ENCODE measurements at regions not wholly inside any gene's neighbourhood (a gene's known extent, or its start where the extent isn't known, plus 50 kb on each side); places are given as distances from the start of the nearest gene placed in this dataset.
"Not testable (repeated sequence)": the region's sequence is repeated elsewhere in the genome, so short reads cannot be mapped to it uniquely, and the experiment has no call there.

DNA sequence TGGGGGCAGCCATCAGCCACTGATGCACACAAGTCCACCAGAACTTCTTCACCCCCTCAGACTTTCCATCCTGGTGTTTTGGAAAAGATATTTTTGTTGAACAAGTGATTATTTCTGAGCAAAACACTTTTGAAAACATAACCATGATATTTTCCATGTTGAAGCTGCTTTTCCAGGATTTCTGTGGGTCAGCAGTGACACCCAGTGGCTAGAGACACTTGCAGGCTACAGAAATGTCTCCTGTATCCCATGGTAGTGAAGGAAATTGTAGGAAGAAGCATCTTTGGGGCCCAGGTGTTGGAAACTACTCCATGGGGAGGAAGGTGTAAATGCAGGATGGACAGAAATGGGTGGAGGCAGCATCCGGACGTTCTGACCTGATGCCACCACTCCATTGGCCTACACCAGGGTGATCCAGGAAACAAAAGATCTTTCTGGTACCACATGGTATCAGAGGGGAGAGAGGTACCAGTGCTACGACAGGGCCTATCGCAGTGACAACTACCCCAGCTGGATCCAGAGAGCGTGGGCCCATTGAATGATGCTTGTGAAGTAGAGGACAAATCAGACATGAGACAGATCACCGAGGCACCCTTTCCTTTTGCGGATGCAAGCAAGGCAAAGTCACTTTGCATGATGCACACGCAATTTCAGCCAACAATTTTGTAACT lies 111.7 kb upstream of the COBL start:
- H3K9me3 ChIP-seq = no peaks in the 10 kb centered on the region
- ATAC-seq = no peak
- no peaks in the 10 kb centered on the region for H3K36me3 ChIP-seq
- 77 to 79% methylated on average over 8 of the region's 8 CpGs for WGBS, 2 donors
- no peak overlapping the region for H3K27ac ChIP-seq
- peaks cover 0 to 24% (median 6%) of the 10 kb centered on the region in 7 donors for H3K27me3 ChIP-seq
- H3K4me1 ChIP-seq = no peaks in the 10 kb centered on the region
- TF ChIP-seq, protein P1, sequence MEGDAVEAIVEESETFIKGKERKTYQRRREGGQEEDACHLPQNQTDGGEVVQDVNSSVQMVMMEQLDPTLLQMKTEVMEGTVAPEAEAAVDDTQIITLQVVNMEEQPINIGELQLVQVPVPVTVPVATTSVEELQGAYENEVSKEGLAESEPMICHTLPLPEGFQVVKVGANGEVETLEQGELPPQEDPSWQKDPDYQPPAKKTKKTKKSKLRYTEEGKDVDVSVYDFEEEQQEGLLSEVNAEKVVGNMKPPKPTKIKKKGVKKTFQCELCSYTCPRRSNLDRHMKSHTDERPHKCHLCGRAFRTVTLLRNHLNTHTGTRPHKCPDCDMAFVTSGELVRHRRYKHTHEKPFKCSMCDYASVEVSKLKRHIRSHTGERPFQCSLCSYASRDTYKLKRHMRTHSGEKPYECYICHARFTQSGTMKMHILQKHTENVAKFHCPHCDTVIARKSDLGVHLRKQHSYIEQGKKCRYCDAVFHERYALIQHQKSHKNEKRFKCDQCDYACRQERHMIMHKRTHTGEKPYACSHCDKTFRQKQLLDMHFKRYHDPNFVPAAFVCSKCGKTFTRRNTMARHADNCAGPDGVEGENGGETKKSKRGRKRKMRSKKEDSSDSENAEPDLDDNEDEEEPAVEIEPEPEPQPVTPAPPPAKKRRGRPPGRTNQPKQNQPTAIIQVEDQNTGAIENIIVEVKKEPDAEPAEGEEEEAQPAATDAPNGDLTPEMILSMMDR (IDR thresholded peaks at IDR 0.05) = peak in 1 of 9 donors; percentile 20
- intact Hi-C loops (cut with DNase I) = no loop called here
- no peak for DNase-seq
- H3K4me3 ChIP-seq = no peak overlapping the region

DNA sequence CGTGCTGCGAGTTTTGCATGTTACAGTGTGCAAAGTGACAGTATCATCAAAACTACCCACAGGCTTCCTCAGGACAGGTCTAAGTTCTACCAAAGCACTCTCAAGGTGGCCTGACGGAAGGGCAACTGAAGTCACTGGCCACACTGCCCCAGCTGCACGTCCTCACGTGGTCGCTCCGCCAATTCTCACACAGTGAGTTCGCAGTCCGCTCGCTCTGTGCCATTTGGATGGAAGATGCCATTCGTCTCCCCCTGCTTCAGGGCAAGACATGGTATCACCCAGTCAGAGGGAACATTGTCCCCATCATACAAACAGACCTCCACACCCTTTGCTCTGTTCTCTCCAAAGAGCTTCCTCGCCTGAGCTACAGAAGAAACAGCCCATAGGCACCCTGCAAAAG lies 109.6 kb upstream of the COBL start:
- H3K36me3 ChIP-seq = no peaks in the 10 kb centered on the region
- TF ChIP-seq, protein P1 (IDR thresholded peaks at IDR 0.05) = no peak
- no peaks in the 10 kb centered on the region for H3K4me1 ChIP-seq
- 80 to 84% methylated on average over 12 of the region's 12 CpGs for WGBS, 2 donors
- H3K27ac ChIP-seq = no peak overlapping the region
- H3K4me3 ChIP-seq = no peak overlapping the region
- no peaks in the 10 kb centered on the region for H3K9me3 ChIP-seq
- no peak for ATAC-seq
- peaks cover 0 to 21% (median 6%) of the 10 kb centered on the region in 7 donors for H3K27me3 ChIP-seq
- no peak for DNase-seq
- intact Hi-C loops (cut with DNase I) = no loop called here

DNA sequence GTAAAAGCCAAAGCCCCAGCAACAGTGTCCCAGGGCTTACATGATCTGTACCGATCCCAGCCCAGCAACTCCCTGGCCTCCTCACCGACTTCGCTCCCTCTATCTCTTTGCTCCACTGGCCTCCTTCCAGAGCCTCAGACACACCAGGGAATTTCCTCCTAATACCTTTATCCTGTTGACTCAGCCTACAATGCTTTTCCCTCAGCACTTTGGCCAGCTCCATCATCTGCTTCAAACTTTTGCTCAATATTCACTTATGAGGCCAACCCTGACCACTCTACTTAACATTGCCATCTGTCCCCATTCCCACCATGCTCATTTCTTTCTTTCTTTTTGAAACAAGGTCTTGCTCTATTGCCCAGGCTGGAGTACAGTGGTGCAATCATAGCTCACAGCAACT lies 93.3 kb upstream of the COBL start:
- H3K4me3 ChIP-seq; H3K27me3 ChIP-seq; H3K9me3 ChIP-seq; H3K27ac ChIP-seq; DNase-seq; H3K4me1 ChIP-seq; H3K36me3 ChIP-seq; ATAC-seq; intact Hi-C loops (cut with DNase I): not testable (repeated sequence)
- no CpG with 5 or more reads among the region's 3 CpGs for WGBS, 2 donors

DNA sequence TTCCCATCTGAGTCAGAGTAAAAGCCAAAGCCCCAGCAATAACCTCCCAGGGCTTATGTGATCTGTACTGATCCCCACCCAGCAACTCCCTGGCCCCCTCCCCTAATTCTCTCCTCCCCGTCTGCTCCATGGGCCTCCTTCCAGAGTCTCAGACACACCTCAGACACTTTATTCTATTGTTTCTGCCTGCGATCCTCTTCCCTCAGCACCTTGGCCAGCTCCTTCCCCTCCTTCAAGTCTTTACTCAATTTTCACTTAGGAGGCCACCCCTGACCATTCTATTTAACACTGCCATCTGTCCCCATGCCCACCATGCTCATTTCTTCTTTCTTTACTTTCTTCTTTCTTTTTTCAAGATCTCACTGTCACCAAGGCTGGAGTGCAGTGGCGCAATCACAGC lies 81.0 kb upstream of the COBL start:
- H3K36me3 ChIP-seq; ATAC-seq; H3K4me1 ChIP-seq; DNase-seq; H3K4me3 ChIP-seq; H3K27ac ChIP-seq; H3K27me3 ChIP-seq; H3K9me3 ChIP-seq; intact Hi-C loops (cut with DNase I): not testable (repeated sequence)
- 35 to 40% methylated on average over 3 of the region's 3 CpGs for WGBS, 2 donors

DNA sequence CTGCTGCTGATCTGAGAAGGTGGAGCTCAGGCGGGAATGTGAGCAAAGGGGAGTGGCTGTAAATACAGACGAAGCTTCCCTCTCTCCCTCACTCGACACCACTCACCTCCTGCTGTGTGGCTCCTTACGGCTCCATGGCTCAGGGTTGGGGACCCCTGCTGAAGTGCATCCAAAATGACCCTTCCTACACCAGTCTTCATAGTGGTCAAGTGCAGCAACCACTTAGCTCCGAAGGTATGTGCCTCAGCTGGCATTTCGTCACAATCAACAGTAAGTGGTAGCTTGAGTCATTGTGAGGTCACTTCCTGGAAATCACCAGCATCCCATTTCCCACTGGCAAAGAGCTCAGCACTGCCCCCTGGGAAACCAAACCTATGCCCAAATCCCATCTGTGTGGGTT lies 76.4 kb upstream of the COBL start:
- H3K27ac ChIP-seq; intact Hi-C loops (cut with DNase I); H3K4me1 ChIP-seq; H3K4me3 ChIP-seq; ATAC-seq; H3K9me3 ChIP-seq; H3K27me3 ChIP-seq; H3K36me3 ChIP-seq; DNase-seq: not testable (repeated sequence)
- WGBS, 2 donors = 62 to 73% methylated on average over 6 of the region's 6 CpGs

DNA sequence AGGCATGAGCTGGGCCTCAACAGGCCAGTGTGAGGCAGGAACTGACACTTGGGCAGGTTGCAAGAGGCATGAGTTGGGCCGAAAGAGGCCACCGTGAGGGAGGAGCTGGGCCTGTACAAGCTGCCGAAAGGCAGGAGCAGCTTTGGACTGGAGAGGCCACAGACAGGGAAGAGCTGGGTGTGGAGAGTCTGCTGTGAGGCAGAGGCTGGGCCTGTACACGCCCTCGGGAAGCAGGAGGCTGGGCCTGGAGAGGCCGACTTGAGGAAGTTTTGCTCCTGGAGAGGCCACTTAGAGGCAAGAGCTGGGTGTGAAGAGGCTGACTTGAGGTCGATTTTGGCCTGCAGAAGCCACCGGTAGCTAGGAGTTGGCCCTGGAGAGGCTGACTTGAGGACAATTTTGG lies 73.3 kb upstream of the COBL start:
- intact Hi-C loops (cut with DNase I); H3K27me3 ChIP-seq; H3K36me3 ChIP-seq; ATAC-seq; H3K9me3 ChIP-seq; H3K27ac ChIP-seq; H3K4me1 ChIP-seq; DNase-seq; H3K4me3 ChIP-seq: not testable (repeated sequence)
- 89 to 91% methylated on average over 5 to 6 of the region's 8 CpGs for WGBS, 2 donors

DNA sequence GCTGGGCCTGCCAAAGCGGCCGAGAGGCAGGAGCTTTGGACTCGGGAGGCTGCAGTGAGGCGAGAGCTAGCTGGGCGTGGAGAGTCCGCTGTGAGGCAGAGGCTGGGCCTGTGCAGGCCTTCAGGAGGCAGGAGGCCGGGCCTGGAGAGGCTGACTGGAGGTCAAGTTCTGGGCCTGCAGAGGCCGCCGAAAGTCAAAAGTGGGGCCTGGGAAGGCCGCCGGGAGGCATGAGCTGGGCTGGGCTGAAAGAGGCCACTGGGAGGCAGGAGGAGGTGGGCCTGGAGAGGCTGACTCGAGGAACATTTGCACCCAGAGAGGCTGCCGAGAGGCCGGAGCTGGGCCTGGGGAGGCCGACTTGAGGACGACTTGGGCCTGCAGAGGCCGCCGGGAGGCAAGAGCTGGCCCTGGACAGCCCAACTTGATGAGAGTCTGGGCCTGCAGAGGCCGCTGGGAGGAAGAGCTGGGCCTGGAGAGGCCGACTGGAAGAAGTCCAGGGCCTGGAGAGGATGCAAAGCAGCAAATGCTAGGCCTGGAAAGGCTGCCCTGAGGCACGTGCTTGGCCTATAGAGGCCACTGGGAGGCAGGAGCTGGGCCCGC lies 72.7 kb upstream of the COBL start:
- H3K4me1 ChIP-seq; H3K36me3 ChIP-seq; H3K4me3 ChIP-seq; DNase-seq; H3K9me3 ChIP-seq; intact Hi-C loops (cut with DNase I); H3K27me3 ChIP-seq; H3K27ac ChIP-seq; ATAC-seq: not testable (repeated sequence)
- WGBS, 2 donors = 92 to 94% methylated on average over 22 of the region's 22 CpGs

DNA sequence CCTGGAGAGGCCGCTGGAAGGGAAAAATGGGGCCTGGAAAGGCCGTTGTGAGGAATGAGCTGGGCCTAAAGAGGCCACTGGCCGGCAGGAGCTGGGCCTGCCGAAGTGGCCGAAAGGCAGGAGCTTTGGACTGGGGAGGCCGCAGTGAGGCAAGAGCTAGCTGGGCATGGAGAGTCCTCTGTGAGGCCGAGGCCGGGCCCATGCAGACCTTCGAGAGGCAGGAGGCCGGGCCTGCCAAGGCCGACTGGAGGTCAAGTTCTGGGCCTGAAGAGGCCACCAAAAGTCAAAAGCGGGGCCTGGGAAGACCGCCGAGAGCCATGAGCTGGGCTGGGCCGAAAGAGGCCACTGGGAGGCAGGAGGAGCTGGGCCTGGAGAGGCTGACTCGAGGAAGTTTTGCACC lies 71.6 kb upstream of the COBL start:
- H3K4me3 ChIP-seq; intact Hi-C loops (cut with DNase I); H3K9me3 ChIP-seq; H3K36me3 ChIP-seq; H3K27ac ChIP-seq; H3K27me3 ChIP-seq; H3K4me1 ChIP-seq; DNase-seq; ATAC-seq: not testable (repeated sequence)
- WGBS, 2 donors = 96 to 99% methylated on average over 12 of the region's 16 CpGs

DNA sequence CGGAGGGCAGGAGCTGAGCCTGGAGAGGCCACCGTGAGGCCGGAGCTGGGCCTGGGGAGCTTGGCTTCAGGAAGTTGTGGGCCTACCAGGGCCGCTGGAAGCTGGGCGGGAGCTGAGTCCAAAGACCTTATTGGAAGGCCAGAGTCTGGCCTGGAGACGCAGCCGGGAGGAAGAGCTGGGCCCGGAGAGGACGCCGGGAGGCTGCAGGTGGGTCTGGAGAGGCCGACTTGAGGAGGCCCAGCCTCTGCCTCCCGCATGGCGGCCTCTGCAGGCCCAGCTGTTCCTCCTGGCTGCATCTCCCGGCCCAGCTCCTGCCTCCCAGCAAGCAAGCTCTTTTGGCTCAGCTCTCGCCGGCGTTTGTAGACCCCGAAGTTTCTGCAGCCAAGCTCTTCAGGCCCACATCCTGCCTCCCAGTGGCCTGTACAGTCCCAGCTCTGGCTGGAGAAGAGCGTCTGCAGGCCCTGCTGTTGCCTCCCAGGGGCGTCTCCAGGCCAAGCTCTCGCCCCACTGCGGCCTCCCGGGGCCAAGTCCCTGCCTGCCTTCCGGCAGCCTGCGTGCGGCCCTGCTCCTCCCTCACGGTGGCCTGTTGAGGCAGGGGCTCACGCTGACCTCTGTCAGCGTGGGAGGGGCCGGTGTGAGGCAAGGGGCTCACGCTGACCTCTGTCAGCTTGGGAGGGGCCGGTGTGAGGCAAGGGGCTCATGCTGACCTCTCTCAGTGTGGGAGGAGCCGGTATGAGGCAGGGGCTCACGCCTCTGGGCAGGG lies 70.4 kb upstream of the COBL start:
- ATAC-seq; intact Hi-C loops (cut with DNase I): not testable (repeated sequence)
- WGBS, 2 donors = 86 to 89% methylated on average over 28 to 33 of the region's 34 CpGs

More for the DNA sequence above, 70.4 kb upstream of the COBL start:
- H3K27ac ChIP-seq, H3K4me1 ChIP-seq, H3K4me3 ChIP-seq, H3K9me3 ChIP-seq, DNase-seq, H3K27me3 ChIP-seq, H3K36me3 ChIP-seq: not testable (repeated sequence)

All from heart right ventricle (tissue), 16 donors.